NB4 (cell line): ENCODE measurements at regions not wholly inside any gene's neighbourhood (a gene's known extent, or its start where the extent isn't known, plus 50 kb on each side); places are given as distances from the start of the nearest gene placed in this dataset.
"Not testable (repeated sequence)": the region's sequence is repeated elsewhere in the genome, so short reads cannot be mapped to it uniquely, and the experiment has no call there.

Source experiments
- DNase-seq: peaks from one replicate; pipeline ENCODE4 v3.0.0; 2010; ENCODE audit warnings: low read depth
- H3K4me3 ChIP-seq: one replicate; pipeline ENCODE4 v1.5.1; 2011; ENCODE audit warnings: mild to moderate bottlenecking, low read depth, low read length, moderate library complexity
- CTCF ChIP-seq: IDR thresholded peaks from one replicate; pipeline ENCODE4 v1.5.1; 2012; ENCODE audit warnings: low read depth, low read length
- MAX ChIP-seq: IDR thresholded peaks from 2 replicates; pipeline ENCODE4 v1.6.1; 2011; ENCODE audit warnings: low read depth, low read length
- MYC ChIP-seq: IDR thresholded peaks from 2 replicates; pipeline ENCODE4 v1.6.1; 2011; ENCODE audit warnings: low read depth, low read length
- POLR2A ChIP-seq: IDR thresholded peaks from 2 replicates; pipeline ENCODE4 v1.6.1; 2011; ENCODE audit warnings: mild to moderate bottlenecking; ENCODE audit not compliant: insufficient read length; ENCODE audit errors: extremely low read depth

- no peak for DNase-seq
- H3K4me3 ChIP-seq: no peak overlapping the region
- no peak for TF ChIP-seq MAX
- no peak for TF ChIP-seq CTCF
- no peak for TF ChIP-seq MYC
- no peak for TF ChIP-seq POLR2A
Observed at GRCh38 chr3:110946810-110947209, 124.8 kb upstream of the NECTIN3 start.

GRCh38 chr3:110949194-110949593 lies 122.4 kb upstream of the NECTIN3 start:
- not testable (repeated sequence) for DNase-seq, H3K4me3 ChIP-seq

- DNase-seq: no peak
- TF ChIP-seq CTCF: no peak
- TF ChIP-seq MAX: no peak
- no peak for TF ChIP-seq MYC
- no peak for TF ChIP-seq POLR2A
- H3K4me3 ChIP-seq: no peak overlapping the region
Observed at GRCh38 chr3:110955301-110955880, 116.2 kb upstream of the NECTIN3 start.

- TF ChIP-seq CTCF (no peak), MYC (no peak), POLR2A (no peak), MAX (no peak)
Observed at GRCh38 chr3:110956081-110956480, 115.5 kb upstream of the NECTIN3 start.

GRCh38 chr3:110957247-110958025 lies 114.2 kb upstream of the NECTIN3 start:
- DNase-seq: no peak
- TF ChIP-seq POLR2A (no peak), MAX (no peak), MYC (no peak), CTCF (no peak)
- no peak overlapping the region for H3K4me3 ChIP-seq

More at GRCh38 chr3:110956081-110956480, 115.5 kb upstream of the NECTIN3 start:
- H3K4me3 ChIP-seq: no peak overlapping the region
- DNase-seq: no peak

- TF ChIP-seq MAX: no peak
- no peak for TF ChIP-seq MYC
- H3K4me3 ChIP-seq: no peak overlapping the region
- no peak for DNase-seq
Observed at GRCh38 chr3:110958313-110959147, 113.1 kb upstream of the NECTIN3 start.
